GM23338 (cell line): ENCODE measurements at regions not wholly inside any gene's neighbourhood (a gene's known extent, or its start where the extent isn't known, plus 50 kb on each side); places are given as distances from the start of the nearest gene placed in this dataset.
A peak's percentile ranks its signal among the peaks of the same experiment; 100 is the strongest.

ENCODE experiments used
- ATAC-seq: fragments of 200-7000 bp; cut with Tn5 transposase; 3 replicates; pipeline ENCODE4 v1.9.1; 2020
- DNase-seq: peaks from one replicate; pipeline ENCODE4 v3.0.0-alpha.2; 2015; ENCODE audit warnings: low spot score
- H2AFZ ChIP-seq: fragments of 200-600 bp; sonication (generic); 2 replicates; pipeline ENCODE4 v1.8.0; 2016; ENCODE audit warnings: antibody characterized with exemption, mild to moderate bottlenecking, moderate library complexity
- H3F3A ChIP-seq: fragments of 200-600 bp; sonication (generic); replicated peaks from 2 replicates; pipeline ENCODE4 v1.8.0; 2017; ENCODE audit warnings: antibody characterized with exemption, mixed run types, low read depth
- H3K27ac ChIP-seq: fragments of 200-600 bp; sonication (generic); 2 replicates; pipeline ENCODE4 v1.6.1; 2016; ENCODE audit warnings: low read depth
- H3K27me3 ChIP-seq: fragments of 200-600 bp; sonication (generic); 2 replicates; pipeline ENCODE4 v1.8.0; 2016; ENCODE audit warnings: mild to moderate bottlenecking, mixed run types, moderate library complexity; ENCODE audit not compliant: insufficient read depth
- H3K36me3 ChIP-seq: fragments of 200-600 bp; sonication (generic); 2 replicates; pipeline ENCODE4 v1.8.0; 2016; ENCODE audit warnings: mild to moderate bottlenecking; ENCODE audit not compliant: insufficient read depth
- H3K4me1 ChIP-seq: fragments of 200-600 bp; sonication (generic); 2 replicates; pipeline ENCODE4 v1.8.0; 2016; ENCODE audit warnings: mild to moderate bottlenecking, moderate library complexity; ENCODE audit not compliant: insufficient read depth
- H3K4me2 ChIP-seq: fragments of 200-600 bp; sonication (generic); 2 replicates; pipeline ENCODE4 v1.7.1; 2017; ENCODE audit warnings: mixed run types
- H3K4me3 ChIP-seq: fragments of 200-600 bp; sonication (generic); 2 replicates; pipeline ENCODE4 v1.6.1; 2016; ENCODE audit warnings: mixed run types
- H3K79me2 ChIP-seq: fragments of 200-600 bp; sonication (generic); replicated peaks from 2 replicates; pipeline ENCODE4 v1.8.0; 2017; ENCODE audit warnings: mild to moderate bottlenecking; ENCODE audit not compliant: insufficient read depth
- H3K9me2 ChIP-seq: fragments of 200-600 bp; sonication (generic); 2 replicates; pipeline ENCODE4 v1.8.0; 2017; ENCODE audit not compliant: insufficient read depth
- H4K20me1 ChIP-seq: fragments of 200-600 bp; sonication (generic); replicated peaks from 2 replicates; pipeline ENCODE4 v1.8.0; 2017; ENCODE audit warnings: mild to moderate bottlenecking; ENCODE audit not compliant: insufficient read depth
- H3K27ac Mint-ChIP-seq: 2 replicates; pipeline ENCODE4 v1.8.0; 2020; ENCODE audit warnings: inconsistent platforms, mild to moderate bottlenecking, moderate library complexity, mixed read lengths
- H3K27me3 Mint-ChIP-seq: 3 replicates; pipeline ENCODE4 v1.8.0; 2022; ENCODE audit warnings: low read depth, mild to moderate bottlenecking, moderate library complexity, mixed read lengths, inconsistent platforms; ENCODE audit not compliant: insufficient read depth, poor library complexity
- H3K36me3 Mint-ChIP-seq: 3 replicates; pipeline ENCODE4 v1.8.0; 2021; ENCODE audit warnings: low read depth, mild to moderate bottlenecking, inconsistent platforms, moderate library complexity, mixed read lengths
- H3K4me1 Mint-ChIP-seq: 3 replicates; pipeline ENCODE4 v1.8.0; 2020; ENCODE audit warnings: mild to moderate bottlenecking, inconsistent platforms, mixed read lengths
- H3K4me3 Mint-ChIP-seq: 3 replicates; pipeline ENCODE4 v1.8.0; 2021; ENCODE audit warnings: moderate library complexity, mild to moderate bottlenecking, inconsistent platforms, mixed read lengths
- H3K9me3 Mint-ChIP-seq: 3 replicates; pipeline ENCODE4 v1.8.0; 2020; ENCODE audit warnings: moderate library complexity, mild to moderate bottlenecking, inconsistent platforms, mixed read lengths
- CREB1 ChIP-seq: fragments of 250-450 bp; sonication (Bioruptor Pico); IDR thresholded peaks from 2 replicates; pipeline ENCODE4 v1.5.0; 2020; ENCODE audit warnings: low read depth, mild to moderate bottlenecking, moderate library complexity
- CTCF ChIP-seq, 2 experiments: fragments of 200-600 bp in 1 of 2; sonication (generic) in 1 of 2; conservative IDR thresholded peaks; 2 replicates each; pipeline versions ENCODE4 v1.5.1 to v1.6.1; 2016 to 2017; ENCODE audit warnings: antibody characterized with exemption in 2 of 2, low read depth in 2 of 2, mild to moderate bottlenecking in 2 of 2, moderate library complexity in 1 of 2
- ETS1 ChIP-seq: IDR thresholded peaks from 2 replicates; pipeline ENCODE4 v1.6.1; 2016; ENCODE audit warnings: antibody characterized with exemption
- EZH2 ChIP-seq: fragments of 200-600 bp; sonication (generic); IDR thresholded peaks from one replicate; pipeline ENCODE4 v1.8.0; 2017; ENCODE audit warnings: antibody characterized with exemption, mild to moderate bottlenecking, low read depth; ENCODE audit not compliant: unreplicated experiment
- EZH2phosphoT487 ChIP-seq: fragments of 200-600 bp; sonication (generic); IDR thresholded peaks from one replicate; pipeline ENCODE4 v1.8.1; 2018; ENCODE audit warnings: antibody characterized with exemption; ENCODE audit not compliant: unreplicated experiment
- JUNB ChIP-seq: IDR thresholded peaks from one replicate; pipeline ENCODE4 v1.6.1; 2016; ENCODE audit warnings: antibody characterized with exemption; ENCODE audit not compliant: unreplicated experiment
- NANOG ChIP-seq: IDR thresholded peaks from 2 replicates; pipeline ENCODE4 v1.6.1; 2016; ENCODE audit warnings: antibody characterized with exemption, borderline replicate concordance
- POLR2AphosphoS5 ChIP-seq: IDR thresholded peaks from 2 replicates; pipeline ENCODE4 v1.6.1; 2016; ENCODE audit warnings: antibody characterized with exemption, low read depth
- REST ChIP-seq: IDR thresholded peaks from one replicate; pipeline ENCODE4 v1.6.1; 2018; ENCODE audit warnings: antibody characterized with exemption; ENCODE audit not compliant: unreplicated experiment
- STAT1 ChIP-seq: IDR thresholded peaks from one replicate; pipeline ENCODE4 v1.6.1; 2016; ENCODE audit warnings: antibody characterized with exemption; ENCODE audit not compliant: unreplicated experiment
- ZNF114 ChIP-seq: fragments of 250-450 bp; sonication (Bioruptor Pico); IDR thresholded peaks from 2 replicates; pipeline ENCODE4 v1.5.0; 2020; ENCODE audit warnings: mild to moderate bottlenecking, moderate library complexity
- ZNF331 ChIP-seq: fragments of 250-450 bp; sonication (Bioruptor Pico); IDR thresholded peaks from 2 replicates; pipeline ENCODE4 v1.5.0; 2020; ENCODE audit warnings: low read depth, mild to moderate bottlenecking, moderate library complexity
- ZNF462 ChIP-seq: fragments of 250-450 bp; sonication (Bioruptor Pico); IDR thresholded peaks from 2 replicates; pipeline ENCODE4 v1.5.0; 2020; ENCODE audit warnings: mild to moderate bottlenecking, moderate library complexity

- Histone ChIP-seq H3K27me3 (no peaks in the 10 kb centered on the region), H3K9me2 (peaks cover 9% of the 10 kb centered on the region; the same call in 1 of the 2 replicates), H3K4me3 (peak overlapping the region; percentile 51), H3K4me2 (peak overlapping the region; percentile 92), H3K27ac (peak overlapping the region; percentile 100), H4K20me1 (no peaks in the 10 kb centered on the region), H3K4me1 (peaks cover 54% of the 10 kb centered on the region), H2AFZ (no peak overlapping the region), H3K36me3 (no peaks in the 10 kb centered on the region; the same call in 1 of the 2 replicates), H3F3A (peaks cover 13% of the 10 kb centered on the region), H3K79me2 (peaks cover 37% of the 10 kb centered on the region)
- Mint-ChIP-seq H3K27ac (peak overlapping the region; percentile 93), H3K9me3 (peaks cover 16% of the 10 kb centered on the region; the same call in 2 of the 3 replicates), H3K4me1 (peaks cover 74% of the 10 kb centered on the region), H3K4me3 (peak overlapping the region; percentile 60), H3K27me3 (peaks cover 18% of the 10 kb centered on the region), H3K36me3 (peaks cover 43% of the 10 kb centered on the region)
- no peak for TF ChIP-seq CTCF (conservative IDR thresholded peaks at IDR 0.05; ENCODE audit: low read depth in 2 of 2)
- no peak for TF ChIP-seq JUNB
- no peak for TF ChIP-seq EZH2phosphoT487
- TF ChIP-seq ZNF114 (CRISPR knock-in tag) = no peak
- no peak for TF ChIP-seq ZNF331 (CRISPR knock-in tag)
- TF ChIP-seq EZH2 = no peak
- no peak for TF ChIP-seq CREB1 (CRISPR knock-in tag)
- TF ChIP-seq STAT1 = no peak
- TF ChIP-seq NANOG = no peak
- TF ChIP-seq POLR2AphosphoS5 = no peak
- no peak for TF ChIP-seq REST
- no peak for TF ChIP-seq ZNF462 (CRISPR knock-in tag)
- no peak for TF ChIP-seq ETS1
- no peak for ATAC-seq
- DNase-seq = no peak
These were observed 62.0 kb upstream of the FZD7 start for GRCh38 chr2:201971531-201972228.
